PC-3 (cell line): ENCODE measurements at regions not wholly inside any gene's neighbourhood (a gene's known extent, or its start where the extent isn't known, plus 50 kb on each side); places are given as distances from the start of the nearest gene placed in this dataset.
"Not testable (repeated sequence)": the region's sequence is repeated elsewhere in the genome, so short reads cannot be mapped to it uniquely, and the experiment has no call there.

Experiments used
- ATAC-seq: fragments of 200-7000 bp; cut with Tn5 transposase; 2 replicates; pipeline ENCODE4 v1.9.1; 2020; ENCODE audit warnings: mild to moderate bottlenecking, moderate library complexity
- BruUV-seq: library from RNA; stranded (reverse); fragments of 400-500 nt; replicated peaks from 2 replicates; lab custom pipeline; 2021; lab: Mats Ljungman, UMichigan
- CTCF ChIA-PET: fragments of 300-600 bp; sonication (Branson Sonifier 250); formaldehyde crosslinking; loops from one replicate; lab custom pipeline; 2022; ENCODE audit warnings: antibody characterized with exemption; lab: Charles Lee
- POLR2A ChIA-PET: fragments of 300-600 bp; sonication (Branson Sonifier 250); formaldehyde crosslinking; loops from one replicate; lab custom pipeline; 2022; ENCODE audit warnings: antibody characterized with exemption; ENCODE audit not compliant: unreplicated experiment; lab: Charles Lee
- DNase-seq: peaks from one replicate; pipeline ENCODE4 v3.0.0-alpha.2; 2015
- H2AFZ ChIP-seq: fragments of 300-600 bp; sonication (generic); 2 replicates; pipeline ENCODE4 v1.6.0; 2016; ENCODE audit warnings: antibody characterized with exemption, low read length
- H3F3A ChIP-seq: fragments of 300-600 bp; sonication (generic); one replicate; pipeline ENCODE4 v1.6.0; 2017; ENCODE audit warnings: antibody characterized with exemption, low read length, control low read depth, mild to moderate bottlenecking; ENCODE audit not compliant: unreplicated experiment
- H3K27ac ChIP-seq: fragments of 300-600 bp; sonication (generic); 2 replicates; pipeline ENCODE4 v1.5.1; 2016; ENCODE audit warnings: mild to moderate bottlenecking, low read length
- H3K27me3 ChIP-seq: fragments of 300-600 bp; sonication (generic); 2 replicates; pipeline ENCODE4 v1.6.1; 2016; ENCODE audit warnings: low read length, mixed read lengths
- H3K36me3 ChIP-seq: fragments of 300-600 bp; sonication (generic); 2 replicates; pipeline ENCODE4 v1.6.1; 2016; ENCODE audit warnings: low read depth, mixed run types, low read length, mixed read lengths
- H3K4me1 ChIP-seq: fragments of 300-600 bp; sonication (generic); 2 replicates; pipeline ENCODE4 v1.5.1; 2016; ENCODE audit warnings: low read length; ENCODE audit not compliant: insufficient read depth
- H3K4me2 ChIP-seq: fragments of 300-600 bp; sonication (generic); 2 replicates; pipeline ENCODE4 v1.6.0; 2016; ENCODE audit warnings: low read length
- H3K4me3 ChIP-seq: fragments of 300-600 bp; sonication (generic); 2 replicates; pipeline ENCODE4 v1.5.1; 2016; ENCODE audit warnings: mild to moderate bottlenecking, low read length, mixed read lengths
- H3K79me2 ChIP-seq: fragments of 300-600 bp; sonication (generic); 2 replicates; pipeline ENCODE4 v1.6.1; 2017; ENCODE audit warnings: low read length, mixed read lengths
- H3K9ac ChIP-seq: fragments of 300-600 bp; sonication (generic); 2 replicates; pipeline ENCODE4 v1.6.0; 2016; ENCODE audit warnings: mild to moderate bottlenecking, low read length
- H3K9me2 ChIP-seq: fragments of 300-600 bp; sonication (generic); replicated peaks from 2 replicates; pipeline ENCODE4 v1.6.1; 2016; ENCODE audit warnings: mixed run types, low read length, mixed read lengths
- H3K9me3 ChIP-seq: fragments of 300-600 bp; sonication (generic); 2 replicates; pipeline ENCODE4 v1.6.1; 2016; ENCODE audit warnings: low read length, mixed read lengths
- H4K20me1 ChIP-seq: fragments of 300-600 bp; sonication (generic); 2 replicates; pipeline ENCODE4 v1.6.1; 2016; ENCODE audit warnings: low read length, mixed read lengths
- EZH2 ChIP-seq: fragments of 300-600 bp; sonication (generic); IDR thresholded peaks from one replicate; pipeline ENCODE4 v1.6.1; 2017; ENCODE audit warnings: antibody characterized with exemption, mild to moderate bottlenecking, low read length; ENCODE audit not compliant: unreplicated experiment
- EZH2phosphoT487 ChIP-seq: fragments of 300-600 bp; sonication (generic); IDR thresholded peaks from 2 replicates; pipeline ENCODE4 v1.6.1; 2018; ENCODE audit warnings: mild to moderate bottlenecking, antibody characterized with exemption, low read length, borderline replicate concordance
- intact Hi-C: fragments of 100-400 bp; cut with micrococcal nuclease; formaldehyde crosslinking; loops from 2 replicates; pipeline ENCODE4 v1.9.0; 2023
- TF ChIP-seq, protein P1 (sequence below): fragments of 300-600 bp; sonication (generic); conservative IDR thresholded peaks from 2 replicates; pipeline ENCODE4 v1.5.1; 2017; ENCODE audit warnings: antibody characterized with exemption, low read depth, mild to moderate bottlenecking, low read length

DNA sequence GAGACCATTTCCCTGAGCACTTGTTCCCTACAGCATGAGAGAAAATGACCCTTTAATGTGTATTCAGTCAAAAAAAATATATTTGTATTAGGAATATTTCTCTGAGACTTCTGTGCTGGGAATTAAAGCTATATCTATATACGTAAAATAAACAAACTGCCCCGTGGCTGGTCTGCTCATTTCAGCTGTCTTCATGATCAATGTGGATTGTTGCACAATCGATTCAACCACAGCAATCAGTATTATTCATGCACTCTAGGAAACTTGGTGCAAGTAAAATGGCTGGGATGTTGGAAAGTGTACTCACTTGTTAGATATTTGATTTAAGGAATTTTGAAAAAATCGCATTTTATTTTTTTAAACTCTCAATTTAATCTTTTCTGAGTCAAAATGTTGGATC, 307.9 kb upstream of the ZFP42 start:
- Histone ChIP-seq H3K4me2 (no peak overlapping the region), H3F3A (no peaks in the 10 kb centered on the region), H3K36me3 (no peaks in the 10 kb centered on the region), H3K9me2 (no peaks in the 10 kb centered on the region), H2AFZ (no peak overlapping the region), H3K27me3 (no peaks in the 10 kb centered on the region; the same call in 1 of the 2 replicates), H4K20me1 (no peaks in the 10 kb centered on the region), H3K4me1 (no peaks in the 10 kb centered on the region), H3K27ac (no peak overlapping the region), H3K9ac (no peak overlapping the region), H3K4me3 (no peak overlapping the region), H3K9me3 (no peaks in the 10 kb centered on the region), H3K79me2 (no peaks in the 10 kb centered on the region)
- intact Hi-C loops, result no loop called here
- CTCF ChIA-PET, result no interaction called here
- no peak for ATAC-seq
- BruUV-seq, result no TSS peak
- TF ChIP-seq, protein P1, sequence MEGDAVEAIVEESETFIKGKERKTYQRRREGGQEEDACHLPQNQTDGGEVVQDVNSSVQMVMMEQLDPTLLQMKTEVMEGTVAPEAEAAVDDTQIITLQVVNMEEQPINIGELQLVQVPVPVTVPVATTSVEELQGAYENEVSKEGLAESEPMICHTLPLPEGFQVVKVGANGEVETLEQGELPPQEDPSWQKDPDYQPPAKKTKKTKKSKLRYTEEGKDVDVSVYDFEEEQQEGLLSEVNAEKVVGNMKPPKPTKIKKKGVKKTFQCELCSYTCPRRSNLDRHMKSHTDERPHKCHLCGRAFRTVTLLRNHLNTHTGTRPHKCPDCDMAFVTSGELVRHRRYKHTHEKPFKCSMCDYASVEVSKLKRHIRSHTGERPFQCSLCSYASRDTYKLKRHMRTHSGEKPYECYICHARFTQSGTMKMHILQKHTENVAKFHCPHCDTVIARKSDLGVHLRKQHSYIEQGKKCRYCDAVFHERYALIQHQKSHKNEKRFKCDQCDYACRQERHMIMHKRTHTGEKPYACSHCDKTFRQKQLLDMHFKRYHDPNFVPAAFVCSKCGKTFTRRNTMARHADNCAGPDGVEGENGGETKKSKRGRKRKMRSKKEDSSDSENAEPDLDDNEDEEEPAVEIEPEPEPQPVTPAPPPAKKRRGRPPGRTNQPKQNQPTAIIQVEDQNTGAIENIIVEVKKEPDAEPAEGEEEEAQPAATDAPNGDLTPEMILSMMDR, result no peak
- TF ChIP-seq EZH2 (no peak), EZH2phosphoT487 (no peak)
- POLR2A ChIA-PET, result no interaction called here
- DNase-seq, result no peak

DNA sequence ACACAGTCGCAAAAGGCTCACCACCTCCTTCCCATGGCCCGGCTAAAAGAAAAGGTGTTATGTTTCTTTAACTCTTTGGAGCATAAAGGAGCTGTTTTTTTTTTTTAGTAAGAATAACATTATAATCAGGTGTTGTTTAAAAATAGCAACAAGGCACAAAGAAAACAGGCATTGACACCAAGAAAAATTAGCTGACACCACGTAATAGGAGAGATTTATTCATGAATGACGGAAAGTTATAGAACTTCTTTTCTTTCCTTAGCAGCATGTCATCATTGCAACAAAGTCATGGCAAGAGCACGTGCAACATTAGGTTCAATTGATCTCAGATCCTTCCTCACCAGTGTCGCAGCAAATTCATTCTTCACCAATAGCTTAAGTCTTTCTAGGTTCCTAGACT, 302.9 kb upstream of the ZFP42 start:
- intact Hi-C loops, result no loop called here
- ATAC-seq (no peak), DNase-seq (no peak)
- H3K9me3 ChIP-seq, result no peaks in the 10 kb centered on the region
- no peak overlapping the region for H3K9ac ChIP-seq
- H3K4me2 ChIP-seq, result no peak overlapping the region
- TF ChIP-seq, protein P1, result no peak
- no peak for TF ChIP-seq EZH2phosphoT487
- TF ChIP-seq EZH2, result no peak
- H3K4me1 ChIP-seq, result no peaks in the 10 kb centered on the region
- no peaks in the 10 kb centered on the region for H3K9me2 ChIP-seq
- no TSS peak for BruUV-seq
- H3K27me3 ChIP-seq, result no peaks in the 10 kb centered on the region; the same call in 1 of the 2 replicates
- ChIA-PET CTCF (no interaction called here), POLR2A (no interaction called here)
- no peak overlapping the region for H3K27ac ChIP-seq
- no peak overlapping the region for H2AFZ ChIP-seq
- H3K79me2 ChIP-seq, result no peaks in the 10 kb centered on the region
- H4K20me1 ChIP-seq, result no peaks in the 10 kb centered on the region
- no peak overlapping the region for H3K4me3 ChIP-seq
- no peaks in the 10 kb centered on the region for H3F3A ChIP-seq
- no peaks in the 10 kb centered on the region for H3K36me3 ChIP-seq

DNA sequence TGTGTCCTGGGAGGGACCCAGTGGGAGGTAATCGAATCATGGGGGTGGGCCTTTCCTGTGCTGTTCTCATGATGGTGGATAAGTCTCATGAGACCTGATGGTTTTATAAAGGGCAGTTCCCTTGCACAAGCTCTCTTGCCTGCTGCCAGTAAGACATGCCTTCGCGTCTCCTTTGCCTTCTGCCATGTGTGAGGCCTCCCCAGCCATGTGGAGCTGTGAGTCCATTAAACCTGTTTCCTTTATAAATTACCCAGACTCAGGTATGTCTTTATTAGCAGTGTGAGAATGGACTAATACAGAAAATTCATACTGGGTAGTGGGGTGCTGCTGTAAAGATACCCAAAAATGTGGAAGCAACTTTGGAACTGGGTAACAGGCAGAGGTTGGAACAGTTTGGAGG, 300.0 kb upstream of the ZFP42 start:
- CTCF ChIA-PET, H3K36me3 ChIP-seq, BruUV-seq: not testable (repeated sequence)

More for the DNA sequence above, 300.0 kb upstream of the ZFP42 start:
- H3K9me2 ChIP-seq, H3K79me2 ChIP-seq, H2AFZ ChIP-seq, H3K27me3 ChIP-seq, intact Hi-C loops, H3K4me1 ChIP-seq, H3K4me3 ChIP-seq, H4K20me1 ChIP-seq, DNase-seq, H3F3A ChIP-seq, H3K27ac ChIP-seq, POLR2A ChIA-PET, H3K4me2 ChIP-seq, H3K9ac ChIP-seq, H3K9me3 ChIP-seq, ATAC-seq: not testable (repeated sequence)
